Gastroesophageal sphincter (tissue), 4 donors: ENCODE measurements at regions not wholly inside any gene's neighbourhood (a gene's known extent, or its start where the extent isn't known, plus 50 kb on each side); places are given as distances from the start of the nearest gene placed in this dataset.
A peak's percentile ranks its signal among the peaks of the same experiment; 100 is the strongest.

ENCODE experiments used
- ATAC-seq: fragments of 150-250 bp; one replicate; pipeline ENCODE4 v1.9.1; 2016; ENCODE audit warnings: mild to moderate bottlenecking, moderate library complexity
- H3K27ac ChIP-seq, 4 donors: fragments of 200-600 bp; sonication (generic) in 3 of 4; 1 replicate in 3 of 4; 2 replicates in 1 of 4; pipeline ENCODE4 v1.5.1; 2016 to 2019
- H3K27me3 ChIP-seq: fragments of 200-600 bp; sonication (generic); one replicate; pipeline ENCODE4 v1.5.1; 2019
- H3K36me3 ChIP-seq, 2 donors: fragments of 200-600 bp; sonication (generic); one replicate each; pipeline ENCODE4 v1.5.1; 2019; ENCODE audit warnings: control low read depth in 1 of 2
- H3K4me1 ChIP-seq, 3 donors: fragments of 200-600 bp; sonication (generic); 1 replicate in 2 of 3; 2 replicates in 1 of 3; pipeline ENCODE4 v1.5.1; 2016 to 2019; ENCODE audit warnings: control low read depth in 2 of 3
- H3K4me3 ChIP-seq, 2 donors: fragments of 200-600 bp; sonication (generic); one replicate each; pipeline ENCODE4 v1.5.1; 2019; ENCODE audit warnings: mild to moderate bottlenecking in 1 of 2, moderate library complexity in 1 of 2
- H3K9me3 ChIP-seq, 3 donors: fragments of 200-600 bp; sonication (generic); one replicate each; pipeline ENCODE4 v1.5.1; 2017 to 2019; ENCODE audit warnings: control low read depth in 2 of 3
- CTCF ChIP-seq, 4 experiments: fragments of 200-600 bp in 2 of 4; fragments of 450-650 bp in 2 of 4; sonication (generic) in 1 of 4; IDR thresholded peaks; one replicate each; pipeline ENCODE4 v1.5.1; 2017 to 2019; ENCODE audit warnings: antibody characterized with exemption in 4 of 4, mild to moderate bottlenecking in 2 of 4, moderate library complexity in 2 of 4
- EP300 ChIP-seq: sonication (generic); formaldehyde crosslinking; IDR thresholded peaks from one replicate; pipeline ENCODE4 v1.6.1; 2017; ENCODE audit warnings: antibody characterized with exemption, mild to moderate bottlenecking
- POLR2A ChIP-seq, 2 donors: fragments of 450-650 bp; IDR thresholded peaks; one replicate each; pipeline ENCODE4 v1.6.1; 2017; ENCODE audit warnings: antibody characterized with exemption in 2 of 2, mild to moderate bottlenecking in 2 of 2, moderate library complexity in 1 of 2
- POLR2AphosphoS5 ChIP-seq: sonication (generic); formaldehyde crosslinking; IDR thresholded peaks from one replicate; pipeline ENCODE4 v1.6.1; 2017; ENCODE audit warnings: antibody characterized with exemption
- WGBS, 2 donors: methylation state at CpG; one replicate each; pipeline ENCODE4 v1.1.5; 2018; ENCODE audit warnings: low coverage in 1 of 2; 5-methylcytosine and 5-hydroxymethylcytosine counted together

DNA sequence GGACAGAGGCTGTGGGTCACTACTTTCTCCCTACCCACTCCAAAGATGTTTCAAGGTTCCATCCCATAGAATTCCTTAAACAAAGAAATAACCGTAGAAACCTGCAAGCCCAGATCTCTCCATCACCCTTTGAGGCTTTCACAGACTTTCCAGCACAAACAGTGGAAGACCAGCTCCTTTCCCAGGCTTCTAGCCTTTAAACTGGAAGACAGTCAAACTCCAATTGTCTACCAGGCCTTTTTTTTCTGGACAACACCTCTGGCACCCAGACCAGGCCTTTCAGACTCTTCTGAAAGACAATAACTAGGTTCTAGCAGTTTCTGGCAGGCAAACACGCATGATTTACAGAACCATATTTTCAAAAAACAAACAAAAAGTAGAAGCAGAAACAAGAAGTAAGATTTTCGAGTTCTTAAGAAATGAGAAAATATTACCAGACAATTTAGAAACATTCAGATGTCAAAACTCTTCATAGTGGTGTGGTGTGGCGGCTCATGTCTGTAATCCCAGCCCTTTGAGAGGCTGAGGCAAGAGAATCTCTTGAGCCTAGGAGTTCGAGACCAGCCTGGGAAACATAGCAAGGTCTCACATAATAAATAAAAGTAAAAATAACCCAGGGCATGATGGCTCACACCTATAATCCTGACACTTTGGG, 73.0 kb upstream of the EPCAM start:
- TF ChIP-seq EP300 (no peak), CTCF (IDR thresholded peaks at IDR 0.05) (no peak), POLR2A (IDR thresholded peaks at IDR 0.05) (no peak), POLR2AphosphoS5 (no peak)
- H3K4me1 ChIP-seq: no peaks in the 10 kb centered on the region
- H3K27me3 ChIP-seq: no peaks in the 10 kb centered on the region
- H3K4me3 ChIP-seq: no peak overlapping the region
- WGBS, 2 donors: 86 to 91% methylated on average over 5 of the region's 5 CpGs
- ATAC-seq: no peak
- H3K27ac ChIP-seq: peak overlapping the region in 1 of 4 donors; percentile 6
- H3K9me3 ChIP-seq: no peaks in the 10 kb centered on the region
- H3K36me3 ChIP-seq: no peaks in the 10 kb centered on the region

GRCh38 chr2:47295131-47295980, 73.8 kb upstream of the EPCAM start:
- Histone ChIP-seq H3K36me3 (no peaks in the 10 kb centered on the region), H3K27me3 (no peaks in the 10 kb centered on the region), H3K4me3 (no peak overlapping the region), H3K27ac (peak overlapping the region in 1 of 4 donors; percentile 6), H3K9me3 (no peaks in the 10 kb centered on the region), H3K4me1 (no peaks in the 10 kb centered on the region)
- no peak for TF ChIP-seq POLR2A (IDR thresholded peaks at IDR 0.05)
- TF ChIP-seq EP300: no peak
- no peak for TF ChIP-seq CTCF (IDR thresholded peaks at IDR 0.05)
- no peak for TF ChIP-seq POLR2AphosphoS5
- ATAC-seq: no peak
- 47 to 78% methylated on average over 3 of the region's 3 CpGs for WGBS, 2 donors

- WGBS, 2 donors: 69 to 83% methylated on average over 3 of the region's 6 CpGs
- no peak for ATAC-seq
- Histone ChIP-seq H3K4me3 (no peak overlapping the region), H3K27ac (no peak overlapping the region), H3K9me3 (no peaks in the 10 kb centered on the region), H3K36me3 (no peaks in the 10 kb centered on the region), H3K4me1 (no peaks in the 10 kb centered on the region), H3K27me3 (no peaks in the 10 kb centered on the region)
- TF ChIP-seq POLR2A (IDR thresholded peaks at IDR 0.05) (no peak), EP300 (no peak), POLR2AphosphoS5 (no peak), CTCF (IDR thresholded peaks at IDR 0.05) (no peak)
Observed at GRCh38 chr2:47293976-47294375, 75.1 kb upstream of the EPCAM start.

GRCh38 chr2:47288864-47289263, 80.2 kb upstream of the EPCAM start:
- TF ChIP-seq POLR2AphosphoS5 (peak; percentile 31), CTCF (IDR thresholded peaks at IDR 0.05) (no peak)
- no peak overlapping the region for H3K4me3 ChIP-seq
- no peaks in the 10 kb centered on the region for H3K36me3 ChIP-seq
- no peaks in the 10 kb centered on the region for H3K4me1 ChIP-seq
- no peaks in the 10 kb centered on the region for H3K9me3 ChIP-seq
- 63 to 73% methylated on average over 1 of the region's 1 CpG for WGBS, 2 donors
- ATAC-seq: no peak
- H3K27me3 ChIP-seq: no peaks in the 10 kb centered on the region
- no peak overlapping the region for H3K27ac ChIP-seq

DNA sequence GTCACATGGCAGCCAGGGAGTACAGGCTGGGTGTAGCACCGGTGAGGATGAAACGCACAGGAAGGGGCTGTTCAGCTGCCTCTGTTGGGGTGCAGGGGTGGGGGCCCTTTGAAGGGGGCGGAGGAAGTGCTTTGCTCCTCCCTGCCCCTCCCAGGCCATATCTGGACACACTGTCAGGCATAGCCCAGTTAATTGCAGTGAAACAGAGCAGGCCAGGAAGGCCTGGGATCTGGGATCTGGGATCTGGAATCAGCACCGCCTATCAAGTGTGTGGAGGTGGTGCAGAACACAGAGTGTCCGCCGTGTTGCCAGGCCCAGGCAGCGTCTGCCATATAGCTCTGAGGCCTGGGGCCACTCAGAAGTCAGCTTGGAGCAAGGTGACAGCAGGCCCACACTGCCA, 85.5 kb upstream of the EPCAM start:
- Histone ChIP-seq H3K27me3 (no peaks in the 10 kb centered on the region), H3K4me3 (no peak overlapping the region), H3K9me3 (no peaks in the 10 kb centered on the region), H3K27ac (no peak overlapping the region), H3K4me1 (no peaks in the 10 kb centered on the region), H3K36me3 (no peaks in the 10 kb centered on the region)
- ATAC-seq: no peak
- WGBS, 2 donors: 76 to 90% methylated on average over 2 to 3 of the region's 7 CpGs
- TF ChIP-seq EP300 (no peak), CTCF (IDR thresholded peaks at IDR 0.05) (no peak), POLR2AphosphoS5 (no peak), POLR2A (IDR thresholded peaks at IDR 0.05) (no peak)
